Activated T-helper 1 cell treated with anti-CD3 and anti-CD28 coated beads, Interleukin-12 subunit alpha, Interleukin-12 subunit beta, Interleukin-2, Interleukin-4 antibody, amounts not matched to agents 30 ng/mL and 10 ng/mL and 1 ng/mL, durations not matched to agents 14 hours and 24 hours and 36 hours (primary cell): ENCODE measurements at regions not wholly inside any gene's neighbourhood (a gene's known extent, or its start where the extent isn't known, plus 50 kb on each side); places are given as distances from the start of the nearest gene placed in this dataset.

Experiments used
- DNase-seq: peaks from one replicate; pipeline ENCODE4 v3.0.0; 2021; ENCODE audit warnings: low spot score
- H3K27ac Mint-ChIP-seq: one replicate; pipeline ENCODE4 v1.8.0; 2021; ENCODE audit warnings: mild to moderate bottlenecking, mixed read lengths
- H3K27me3 Mint-ChIP-seq: one replicate; pipeline ENCODE4 v1.8.0; 2022; ENCODE audit warnings: mild to moderate bottlenecking, moderate library complexity, mixed read lengths; ENCODE audit not compliant: insufficient read depth
- H3K36me3 Mint-ChIP-seq: one replicate; pipeline ENCODE4 v1.8.0; 2021; ENCODE audit warnings: low read depth, mixed read lengths
- H3K4me1 Mint-ChIP-seq: one replicate; pipeline ENCODE4 v1.8.0; 2021; ENCODE audit warnings: low read depth, mixed read lengths
- H3K4me3 Mint-ChIP-seq: one replicate; pipeline ENCODE4 v1.8.0; 2021; ENCODE audit warnings: mild to moderate bottlenecking, moderate library complexity, mixed read lengths
- H3K9me3 Mint-ChIP-seq: one replicate; pipeline ENCODE4 v1.8.0; 2021; ENCODE audit warnings: mixed read lengths
- intact Hi-C: fragments of 100-400 bp; cut with micrococcal nuclease; formaldehyde crosslinking; loops from one replicate; pipeline ENCODE4 v1.15.1; 2024

DNA sequence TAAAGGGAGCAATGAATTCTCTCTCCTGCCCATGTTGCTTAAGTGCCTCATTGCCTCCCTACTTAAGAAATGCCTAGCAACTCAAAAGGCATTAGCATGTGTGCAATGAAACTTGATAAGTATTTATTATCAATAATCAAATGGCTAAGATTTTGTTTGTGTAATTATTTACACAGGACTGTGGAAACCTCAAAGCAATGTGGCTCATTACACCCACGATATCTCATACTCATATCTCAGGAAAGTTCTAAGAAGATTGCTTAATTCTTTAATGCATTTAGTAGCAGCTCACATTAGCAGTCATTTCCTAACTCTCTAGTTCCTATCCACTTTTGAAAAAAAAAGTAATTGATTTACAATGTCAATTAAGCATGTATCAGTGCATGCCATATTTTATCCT is 253.3 kb downstream of the DUSP10 start:
- no peaks in the 10 kb centered on the region for H3K9me3 Mint-ChIP-seq
- intact Hi-C loops, result no loop called here
- H3K4me3 Mint-ChIP-seq, result no peak overlapping the region
- H3K27ac Mint-ChIP-seq, result no peak overlapping the region
- H3K27me3 Mint-ChIP-seq, result no peaks in the 10 kb centered on the region
- no peak for DNase-seq
- H3K36me3 Mint-ChIP-seq, result no peaks in the 10 kb centered on the region
- H3K4me1 Mint-ChIP-seq, result no peaks in the 10 kb centered on the region

DNA sequence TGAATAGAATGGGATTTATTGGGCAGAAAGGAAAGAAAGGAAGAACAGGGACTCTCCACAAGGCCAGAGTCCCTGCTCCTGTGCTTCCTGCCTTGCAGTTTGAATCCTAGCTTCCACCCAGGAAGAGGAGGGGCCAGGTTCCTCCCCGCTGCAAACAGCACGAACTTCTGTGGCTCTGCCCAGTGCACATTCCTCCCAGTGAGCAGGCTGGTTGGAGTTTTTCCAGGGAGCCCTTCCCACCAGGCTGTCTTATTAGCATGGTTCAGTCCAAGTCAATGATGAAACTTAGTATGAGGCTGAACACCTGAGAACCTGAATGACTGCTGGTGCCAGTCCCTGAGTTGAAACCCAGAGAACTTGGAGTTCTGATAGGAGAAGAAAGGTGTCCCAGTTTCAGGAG is 247.2 kb downstream of the DUSP10 start:
- no peaks in the 10 kb centered on the region for H3K4me1 Mint-ChIP-seq
- no peak overlapping the region for H3K4me3 Mint-ChIP-seq
- H3K27ac Mint-ChIP-seq, result no peak overlapping the region
- intact Hi-C loops, result no loop called here
- DNase-seq, result no peak
- H3K9me3 Mint-ChIP-seq, result no peaks in the 10 kb centered on the region
- H3K27me3 Mint-ChIP-seq, result peaks cover 1% of the 10 kb centered on the region
- peaks cover 2% of the 10 kb centered on the region for H3K36me3 Mint-ChIP-seq

DNA sequence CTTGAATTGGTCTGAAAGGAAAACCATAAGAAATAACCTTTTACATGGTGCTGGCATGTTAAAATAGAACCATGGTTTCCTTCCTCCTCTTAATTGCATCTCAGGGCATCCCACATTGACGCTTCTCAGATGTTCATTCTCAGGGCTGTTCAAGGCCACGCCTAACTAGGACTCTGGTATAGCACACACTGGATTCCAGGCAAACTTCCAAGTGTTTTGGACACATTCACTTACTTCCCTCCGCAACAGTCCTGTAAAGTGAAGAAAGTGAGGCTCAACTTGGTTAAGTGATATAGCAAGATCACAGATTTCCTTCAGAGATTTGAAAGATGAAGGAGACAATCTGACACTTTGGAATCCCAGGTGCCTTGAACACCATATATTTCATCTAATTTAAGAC is 244.8 kb downstream of the DUSP10 start:
- Mint-ChIP-seq H3K4me1 (no peaks in the 10 kb centered on the region), H3K9me3 (no peaks in the 10 kb centered on the region), H3K27me3 (peaks cover 5% of the 10 kb centered on the region), H3K27ac (no peak overlapping the region), H3K36me3 (peaks cover 2% of the 10 kb centered on the region), H3K4me3 (no peak overlapping the region)
- intact Hi-C loops, result no loop called here
- no peak for DNase-seq

DNA sequence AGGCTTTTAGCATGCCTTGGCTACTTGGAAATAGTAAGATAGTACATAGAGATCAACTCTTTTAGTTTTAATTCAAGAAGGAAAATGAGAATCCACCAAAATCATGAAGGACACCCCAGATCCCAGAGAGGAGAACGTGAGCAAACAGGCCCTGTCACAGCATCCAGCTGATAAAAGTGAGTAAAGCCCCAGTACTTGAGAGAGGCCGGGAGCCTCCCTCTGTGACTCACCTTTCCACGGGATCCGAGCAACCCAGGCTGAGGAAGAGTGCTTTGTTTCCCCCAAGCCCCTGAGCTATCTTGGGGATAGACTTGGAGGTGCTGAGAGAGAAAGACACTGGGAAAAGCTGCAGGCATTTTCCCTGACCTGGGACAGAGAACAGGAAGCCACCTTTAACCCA is 238.6 kb downstream of the DUSP10 start:
- H3K4me3 Mint-ChIP-seq, result no peak overlapping the region
- peaks cover 9% of the 10 kb centered on the region for H3K9me3 Mint-ChIP-seq
- no peaks in the 10 kb centered on the region for H3K36me3 Mint-ChIP-seq
- H3K27me3 Mint-ChIP-seq, result peaks cover 6% of the 10 kb centered on the region
- no peak overlapping the region for H3K27ac Mint-ChIP-seq
- H3K4me1 Mint-ChIP-seq, result no peaks in the 10 kb centered on the region
- DNase-seq, result no peak
- intact Hi-C loops, result no loop called here

DNA sequence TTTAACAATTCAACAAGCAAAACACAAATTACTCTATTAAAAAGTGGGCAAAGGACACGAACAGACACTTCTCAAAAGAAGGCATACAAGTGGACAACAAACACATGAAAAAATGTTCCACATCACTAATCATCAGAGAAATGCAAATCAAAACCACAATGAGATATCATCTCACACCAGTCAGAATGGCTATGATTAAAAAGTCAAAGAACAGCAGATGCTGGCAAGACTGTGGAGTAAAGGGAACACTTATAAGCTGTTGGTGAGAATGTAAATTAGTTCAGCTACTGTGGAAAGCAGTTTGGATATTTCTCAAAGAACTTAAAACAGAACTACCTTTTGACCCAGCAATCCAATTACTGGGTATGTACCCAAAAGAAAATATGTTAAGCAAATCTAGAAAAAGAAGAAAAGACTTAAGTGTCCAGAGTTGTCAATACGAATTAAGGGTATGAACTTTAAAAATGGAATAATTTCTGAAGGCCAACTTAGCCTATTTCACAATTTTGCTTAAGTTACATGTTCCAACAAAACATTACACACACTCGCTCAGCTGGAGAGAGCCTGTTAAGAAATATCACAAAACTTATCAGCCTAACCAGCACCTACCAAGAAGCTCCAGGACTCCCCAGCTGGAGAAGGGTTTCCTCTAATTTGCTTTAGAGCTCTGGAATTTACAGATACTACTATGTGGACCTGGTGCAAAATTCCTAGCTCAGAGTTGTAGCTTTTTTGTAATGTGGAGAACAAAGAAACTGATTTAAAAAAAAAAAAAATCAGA is 232.1 kb downstream of the DUSP10 start:
- H3K9me3 Mint-ChIP-seq, result peaks cover 9% of the 10 kb centered on the region
- no peaks in the 10 kb centered on the region for H3K4me1 Mint-ChIP-seq
- H3K36me3 Mint-ChIP-seq, result no peaks in the 10 kb centered on the region
- peaks cover 17% of the 10 kb centered on the region for H3K27me3 Mint-ChIP-seq
- H3K27ac Mint-ChIP-seq, result no peak overlapping the region
- no peak overlapping the region for H3K4me3 Mint-ChIP-seq
- no peak for DNase-seq
- intact Hi-C loops, result no loop called here

DNA sequence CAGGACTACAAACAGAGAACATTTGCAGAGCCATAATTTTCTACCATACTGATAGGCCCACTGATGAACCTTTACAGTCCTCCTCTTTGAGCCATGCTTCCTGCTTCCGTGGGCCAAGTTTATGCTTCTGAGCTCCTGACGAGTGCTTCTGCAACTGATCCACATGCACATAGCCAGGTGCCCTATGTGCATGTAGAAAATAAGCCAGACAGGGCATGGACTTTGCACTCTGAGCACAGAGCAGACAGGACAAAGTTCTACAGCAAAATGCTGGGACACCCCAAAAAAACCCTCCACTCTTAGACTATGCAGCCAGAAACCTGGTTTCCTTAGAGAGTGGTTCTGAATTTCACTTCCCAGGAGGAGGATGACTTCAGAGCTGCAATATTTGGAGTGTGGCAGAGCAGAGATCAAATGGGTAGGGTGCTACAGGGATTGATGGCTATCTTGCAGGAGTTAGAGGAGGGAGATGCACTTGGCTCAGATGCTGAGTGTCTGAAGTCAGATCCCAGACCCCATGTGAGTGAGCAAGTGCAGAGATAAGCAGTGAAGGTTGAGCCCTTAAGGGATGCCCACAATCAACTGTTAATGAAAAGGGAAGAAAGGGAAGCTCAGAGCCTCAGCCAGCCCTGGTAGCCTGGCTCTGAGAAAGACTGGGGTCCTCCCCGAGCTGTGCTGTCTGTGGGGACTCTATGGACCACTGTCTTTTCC is 230.9 kb downstream of the DUSP10 start:
- Mint-ChIP-seq H3K27me3 (peaks cover 17% of the 10 kb centered on the region), H3K9me3 (no peaks in the 10 kb centered on the region), H3K4me3 (no peak overlapping the region), H3K27ac (no peak overlapping the region), H3K4me1 (no peaks in the 10 kb centered on the region), H3K36me3 (no peaks in the 10 kb centered on the region)
- intact Hi-C loops, result no loop called here
- DNase-seq, result no peak

DNA sequence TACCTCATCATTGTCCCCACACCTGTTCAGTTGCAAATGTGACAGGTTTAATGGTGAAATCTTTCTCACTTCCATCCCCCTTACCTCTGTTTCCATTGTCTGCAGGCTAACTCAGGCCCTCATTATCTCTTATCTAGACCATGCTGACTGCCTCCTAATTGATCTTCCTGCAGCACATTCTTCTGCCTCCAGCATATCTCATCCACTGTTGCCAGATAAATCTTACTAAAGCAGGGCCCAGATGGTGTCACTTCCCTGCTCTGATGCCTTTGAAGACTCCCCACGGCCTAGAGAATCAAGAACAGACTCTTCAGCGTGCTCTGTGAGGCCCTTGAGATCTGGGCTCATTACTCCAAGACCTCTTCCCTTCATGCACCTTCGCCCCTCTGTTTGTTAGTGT is 230.1 kb downstream of the DUSP10 start:
- Mint-ChIP-seq H3K36me3 (no peaks in the 10 kb centered on the region), H3K4me3 (no peak overlapping the region), H3K9me3 (no peaks in the 10 kb centered on the region), H3K27me3 (peaks cover 17% of the 10 kb centered on the region), H3K4me1 (no peaks in the 10 kb centered on the region), H3K27ac (no peak overlapping the region)
- intact Hi-C loops, result no loop called here
- no peak for DNase-seq

DNA sequence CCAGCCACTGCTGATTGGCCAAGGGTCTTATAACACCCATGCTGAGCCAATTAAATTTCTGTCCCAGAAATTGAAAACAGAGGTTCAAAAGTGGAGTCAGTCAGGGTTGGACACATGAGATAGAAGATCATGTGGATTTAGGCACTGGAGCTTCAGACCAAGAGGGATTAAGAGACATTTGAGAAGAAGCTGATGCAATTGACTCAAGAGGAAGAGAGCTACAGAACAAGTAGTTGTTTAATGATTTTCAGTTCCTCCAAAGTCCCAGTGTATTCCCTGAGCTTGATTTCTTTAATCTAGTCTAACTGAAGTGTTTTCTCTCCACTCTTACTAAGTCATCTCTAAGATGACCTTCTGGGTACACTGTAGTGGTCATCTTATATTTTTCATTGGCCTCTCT is 227.1 kb downstream of the DUSP10 start:
- Mint-ChIP-seq H3K36me3 (no peaks in the 10 kb centered on the region), H3K4me3 (no peak overlapping the region), H3K27me3 (peaks cover 8% of the 10 kb centered on the region), H3K4me1 (no peaks in the 10 kb centered on the region), H3K9me3 (no peaks in the 10 kb centered on the region), H3K27ac (no peak overlapping the region)
- intact Hi-C loops, result no loop called here
- no peak for DNase-seq

DNA sequence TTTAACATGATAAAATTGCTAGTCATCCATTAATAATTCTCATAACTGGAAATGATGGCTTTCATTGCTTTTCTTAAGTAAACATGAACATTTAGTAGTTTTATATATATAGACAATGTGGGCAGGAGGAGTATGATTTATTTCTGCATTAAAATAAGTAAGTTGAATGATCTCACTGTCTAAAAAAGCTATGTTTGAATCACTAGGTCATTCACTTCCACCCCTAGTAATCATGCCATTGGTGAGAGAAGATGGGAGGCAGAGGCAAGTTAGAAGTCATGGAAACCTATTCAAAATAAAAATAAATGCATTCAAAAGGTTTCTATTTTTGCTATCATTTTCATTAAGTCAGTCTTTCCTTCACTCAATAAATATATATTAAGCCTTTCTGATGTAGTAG is 226.4 kb downstream of the DUSP10 start:
- intact Hi-C loops, result no loop called here
- Mint-ChIP-seq H3K9me3 (no peaks in the 10 kb centered on the region), H3K4me3 (no peak overlapping the region), H3K27ac (no peak overlapping the region), H3K36me3 (no peaks in the 10 kb centered on the region), H3K4me1 (no peaks in the 10 kb centered on the region), H3K27me3 (peaks cover 4% of the 10 kb centered on the region)
- no peak for DNase-seq

DNA sequence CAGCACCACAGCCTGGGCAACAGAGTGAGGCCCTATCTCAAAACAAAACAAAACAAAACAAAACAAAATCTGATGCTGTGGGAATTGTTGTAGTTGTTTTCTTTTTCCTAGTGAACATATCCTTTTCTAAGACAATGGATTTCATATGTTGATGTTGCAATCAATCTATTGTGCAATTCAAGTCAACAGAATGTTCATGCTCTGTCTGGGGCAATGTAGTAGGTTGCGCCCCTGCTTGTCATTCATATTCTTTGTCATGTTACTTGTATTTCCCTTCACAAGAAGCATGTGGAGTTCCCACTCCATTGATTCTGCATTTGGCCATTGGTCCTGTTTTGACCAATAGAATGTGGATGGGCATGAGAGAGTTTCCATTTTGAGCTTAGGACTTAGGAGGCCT is 223.9 kb downstream of the DUSP10 start:
- H3K27me3 Mint-ChIP-seq, result no peaks in the 10 kb centered on the region
- DNase-seq, result no peak
- peaks cover 7% of the 10 kb centered on the region for H3K4me1 Mint-ChIP-seq
- intact Hi-C loops, result no loop called here
- peaks cover 6% of the 10 kb centered on the region for H3K9me3 Mint-ChIP-seq
- H3K27ac Mint-ChIP-seq, result no peak overlapping the region
- H3K36me3 Mint-ChIP-seq, result no peaks in the 10 kb centered on the region
- no peak overlapping the region for H3K4me3 Mint-ChIP-seq

DNA sequence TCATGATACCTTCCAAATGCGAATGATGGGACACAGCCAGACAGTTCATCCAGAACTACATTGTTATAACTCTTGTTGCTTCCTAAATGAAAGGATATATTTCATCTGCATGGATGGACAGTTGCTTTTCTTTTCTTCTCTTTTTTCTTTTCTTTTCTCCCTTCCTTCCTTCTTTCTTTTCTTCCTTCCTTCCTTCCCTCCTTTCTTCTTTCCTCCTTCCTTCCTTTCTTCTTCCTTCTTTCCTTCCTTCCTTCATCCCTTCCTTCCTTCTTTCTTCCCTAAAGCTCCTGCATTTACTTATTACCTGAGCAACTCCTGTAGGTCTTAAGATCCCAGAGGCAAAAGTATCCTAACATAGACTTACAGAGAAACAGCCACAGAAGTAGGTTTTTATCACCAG is 221.6 kb downstream of the DUSP10 start:
- no peak overlapping the region for H3K27ac Mint-ChIP-seq
- H3K9me3 Mint-ChIP-seq, result peaks cover 9% of the 10 kb centered on the region
- H3K36me3 Mint-ChIP-seq, result no peaks in the 10 kb centered on the region
- DNase-seq, result no peak
- H3K4me1 Mint-ChIP-seq, result peaks cover 7% of the 10 kb centered on the region
- H3K27me3 Mint-ChIP-seq, result no peaks in the 10 kb centered on the region
- H3K4me3 Mint-ChIP-seq, result no peak overlapping the region
- intact Hi-C loops, result no loop called here

DNA sequence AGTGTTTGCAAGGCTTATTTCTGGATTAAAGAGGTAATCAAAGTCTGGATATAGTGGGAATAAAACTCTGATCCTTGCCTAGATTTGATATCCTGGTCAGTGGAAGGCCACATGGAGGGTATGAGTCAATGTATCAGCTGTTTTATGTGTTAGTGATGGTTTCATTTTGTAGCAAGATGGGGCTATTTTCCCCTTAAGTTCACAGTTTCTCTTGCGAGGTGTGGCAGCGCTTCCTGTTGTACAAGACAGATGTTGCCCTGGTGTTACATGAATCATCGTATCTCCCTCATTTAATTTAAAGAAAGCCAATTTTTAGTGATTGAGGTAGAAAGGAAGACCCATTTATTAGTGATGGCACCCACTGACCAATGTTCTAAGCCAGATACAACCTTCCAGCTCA is 220.2 kb downstream of the DUSP10 start:
- Mint-ChIP-seq H3K36me3 (no peaks in the 10 kb centered on the region), H3K9me3 (peaks cover 9% of the 10 kb centered on the region), H3K4me3 (no peak overlapping the region), H3K27ac (no peak overlapping the region), H3K4me1 (peaks cover 7% of the 10 kb centered on the region), H3K27me3 (peaks cover 2% of the 10 kb centered on the region)
- intact Hi-C loops, result no loop called here
- no peak for DNase-seq

DNA sequence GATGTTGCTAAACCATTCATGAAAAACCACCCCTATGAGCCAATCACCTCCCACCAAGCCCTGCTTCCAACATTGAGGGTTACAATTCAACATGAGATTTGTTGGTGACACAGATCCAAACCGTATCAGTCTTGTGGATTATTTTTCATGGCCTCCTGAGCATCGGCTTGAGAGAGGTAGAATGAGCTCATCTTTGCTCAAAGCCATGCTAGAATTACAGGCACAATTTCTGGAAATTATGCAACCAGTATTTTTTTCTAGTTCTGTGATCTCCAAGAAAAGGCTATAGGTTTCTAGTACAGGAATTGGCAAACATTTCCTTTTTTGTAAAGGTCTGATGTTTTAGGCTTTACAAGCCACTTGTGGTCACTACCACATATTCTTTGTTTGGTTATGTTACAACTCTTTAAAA is 219.4 kb downstream of the DUSP10 start:
- DNase-seq, result no peak

More for the DNA sequence above, 219.4 kb downstream of the DUSP10 start:
- Mint-ChIP-seq H3K9me3 (peaks cover 9% of the 10 kb centered on the region), H3K4me1 (peaks cover 7% of the 10 kb centered on the region), H3K36me3 (no peaks in the 10 kb centered on the region), H3K27me3 (peaks cover 2% of the 10 kb centered on the region), H3K4me3 (no peak overlapping the region), H3K27ac (no peak overlapping the region)
- intact Hi-C loops, result no loop called here
